Tibial nerve (tissue), 3 donors: ENCODE measurements at regions not wholly inside any gene's neighbourhood (a gene's known extent, or its start where the extent isn't known, plus 50 kb on each side); places are given as distances from the start of the nearest gene placed in this dataset.
A peak's percentile ranks its signal among the peaks of the same experiment; 100 is the strongest.

Experiments used
- CTCF ChIP-seq, 5 experiments: fragments of 200-600 bp in 3 of 5; fragments of 450-650 bp in 2 of 5; sonication (generic) in 3 of 5; IDR thresholded peaks; one replicate each; pipeline ENCODE4 v1.5.1; 2016 to 2019; ENCODE audit warnings: antibody characterized with exemption in 5 of 5, mild to moderate bottlenecking in 3 of 5, moderate library complexity in 2 of 5
- POLR2A ChIP-seq, 2 donors: fragments of 450-650 bp; IDR thresholded peaks; one replicate each; pipeline ENCODE4 v1.6.1; 2017; ENCODE audit warnings: antibody characterized with exemption in 2 of 2, mild to moderate bottlenecking in 2 of 2, moderate library complexity in 2 of 2

GRCh38 chr3:185308126-185308754, 54.4 kb upstream of the EHHADH start:
- no peak for TF ChIP-seq POLR2A (IDR thresholded peaks at IDR 0.05)
- TF ChIP-seq CTCF (IDR thresholded peaks at IDR 0.05): peak in 2 of 5 experiments; percentile 23 to 60
